ENCODE measurements at regions not wholly inside any gene's neighbourhood (a gene's known extent, or its start where the extent isn't known, plus 50 kb on each side); places are given as distances from the start of the nearest gene placed in this dataset.

GRCh38 chr1:14297356-14297755, 301.1 kb upstream of the KAZN start:
- dilution Hi-C loops (cut with MboI; ENCODE audit: extremely low pct_ligation_motif_present, low sequenced_read_pairs) = no loop called here
- Histone ChIP-seq H3K4me3 (replicated peaks in 1 of 3; ENCODE audit: insufficient read depth in 1 of 3, low read depth in 1 of 3, low read length in 3 of 3) (no peak overlapping the region), H3K27ac (ENCODE audit: insufficient read depth, low read depth, low read length) (no peak overlapping the region), H3K9ac (replicated peaks; ENCODE audit: extremely low read depth, insufficient read depth, low read length) (no peak overlapping the region), H4K20me1 (replicated peaks; ENCODE audit: control insufficient read depth, extremely low read depth, insufficient read depth, low read length) (no peaks in the 10 kb centered on the region), H3K27me3 (ENCODE audit: control insufficient read depth in 2 of 2, insufficient read depth in 2 of 2, low read length in 2 of 2) (no peaks in the 10 kb centered on the region), H3K9me3 (replicated peaks; ENCODE audit: control insufficient read depth, insufficient read depth, low read length) (peaks cover 3% of the 10 kb centered on the region), H3K79me2 (ENCODE audit: control insufficient read depth, insufficient read depth, low read length) (no peaks in the 10 kb centered on the region), H3K36me3 (ENCODE audit: control insufficient read depth in 2 of 2, extremely low read depth in 1 of 2, insufficient read depth in 2 of 2, low read length in 2 of 2) (no peaks in the 10 kb centered on the region), H3K9me1 (replicated peaks; ENCODE audit: control insufficient read depth, extremely low read depth, insufficient read depth, low read length) (no peaks in the 10 kb centered on the region), H3K4me2 (ENCODE audit: insufficient read depth, low read length) (no peak overlapping the region), H3K4me1 (ENCODE audit: control insufficient read depth, extremely low read depth, insufficient read depth, low read length) (no peaks in the 10 kb centered on the region), H2AFZ (ENCODE audit: low read depth, low read length) (no peak overlapping the region)
- FAIRE-seq = no peak
- no TSS peak for BruUV-seq (replicated peaks)
- POLR2A ChIA-PET = no interaction called here
- TF ChIP-seq FOS (IDR thresholded peaks at IDR 0.05; ENCODE audit: borderline replicate concordance, insufficient read depth, low read length) (no peak), CTCF (IDR thresholded peaks at IDR 0.05; ENCODE audit: extremely low read depth in 1 of 2, insufficient read depth in 1 of 2, low read depth in 1 of 2, low read length in 2 of 2) (no peak), EZH2 (IDR thresholded peaks at IDR 0.05; ENCODE audit: borderline replicate concordance, low read depth, low read length, severe bottlenecking) (no peak)
- DNase-seq (ENCODE audit: low read depth, low spot score) = no peak
- intact Hi-C loops (cut with micrococcal nuclease) = no loop called here
- CTCF ChIA-PET = no interaction called here

GRCh38 chr1:14298806-14299205, 299.7 kb upstream of the KAZN start:
- BruUV-seq (replicated peaks) = no TSS peak
- ChIA-PET POLR2A (no interaction called here), CTCF (no interaction called here)
- FAIRE-seq = no peak
- dilution Hi-C loops (cut with MboI; ENCODE audit: extremely low pct_ligation_motif_present, low sequenced_read_pairs) (no loop called here), intact Hi-C loops (cut with micrococcal nuclease) (no loop called here)
- TF ChIP-seq FOS (IDR thresholded peaks at IDR 0.05; ENCODE audit: borderline replicate concordance, insufficient read depth, low read length) (no peak), CTCF (IDR thresholded peaks at IDR 0.05; ENCODE audit: extremely low read depth in 1 of 2, insufficient read depth in 1 of 2, low read depth in 1 of 2, low read length in 2 of 2) (no peak), MAX (IDR thresholded peaks at IDR 0.05; ENCODE audit: insufficient read depth, insufficient read length) (no peak), GATA2 (IDR thresholded peaks at IDR 0.05; ENCODE audit: insufficient read depth, insufficient read length, low read depth, low read length) (no peak), POLR2AphosphoS5 (IDR thresholded peaks at IDR 0.05; ENCODE audit: insufficient read depth, low read depth, low read length) (no peak), JUN (IDR thresholded peaks at IDR 0.05; ENCODE audit: borderline replicate concordance, insufficient read depth, insufficient read length, low read depth) (no peak), MYC (IDR thresholded peaks at IDR 0.05; ENCODE audit: low read depth, low read length) (no peak), POLR2A (IDR thresholded peaks at IDR 0.05; ENCODE audit: low read depth, low read length) (no peak), EZH2 (IDR thresholded peaks at IDR 0.05; ENCODE audit: borderline replicate concordance, low read depth, low read length, severe bottlenecking) (no peak)
- Histone ChIP-seq H3K9me1 (replicated peaks; ENCODE audit: control insufficient read depth, extremely low read depth, insufficient read depth, low read length) (no peaks in the 10 kb centered on the region), H3K4me3 (replicated peaks in 1 of 3; ENCODE audit: insufficient read depth in 1 of 3, low read depth in 1 of 3, low read length in 3 of 3) (no peak overlapping the region), H2AFZ (ENCODE audit: low read depth, low read length) (no peak overlapping the region), H3K79me2 (ENCODE audit: control insufficient read depth, insufficient read depth, low read length) (no peaks in the 10 kb centered on the region), H3K27ac (ENCODE audit: insufficient read depth, low read depth, low read length) (no peak overlapping the region), H3K4me2 (ENCODE audit: insufficient read depth, low read length) (no peak overlapping the region), H3K9ac (replicated peaks; ENCODE audit: extremely low read depth, insufficient read depth, low read length) (no peak overlapping the region), H4K20me1 (replicated peaks; ENCODE audit: control insufficient read depth, extremely low read depth, insufficient read depth, low read length) (no peaks in the 10 kb centered on the region), H3K27me3 (ENCODE audit: control insufficient read depth in 2 of 2, insufficient read depth in 2 of 2, low read length in 2 of 2) (no peaks in the 10 kb centered on the region), H3K9me3 (replicated peaks; ENCODE audit: control insufficient read depth, insufficient read depth, low read length) (peaks cover 3% of the 10 kb centered on the region), H3K36me3 (ENCODE audit: control insufficient read depth in 2 of 2, extremely low read depth in 1 of 2, insufficient read depth in 2 of 2, low read length in 2 of 2) (no peaks in the 10 kb centered on the region), H3K4me1 (ENCODE audit: control insufficient read depth, extremely low read depth, insufficient read depth, low read length) (no peaks in the 10 kb centered on the region)
- no peak for DNase-seq (ENCODE audit: low read depth, low spot score)
